Fibroblast of skin of right quadriceps (primary cell): ENCODE measurements at regions not wholly inside any gene's neighbourhood (a gene's known extent, or its start where the extent isn't known, plus 50 kb on each side); places are given as distances from the start of the nearest gene placed in this dataset.
A peak's percentile ranks its signal among the peaks of the same experiment; 100 is the strongest.
"Not testable (repeated sequence)": the region's sequence is repeated elsewhere in the genome, so short reads cannot be mapped to it uniquely, and the experiment has no call there.

Experiments used
- DNase-seq: peaks from one replicate; pipeline ENCODE4 v3.0.0-alpha.2; 2013

- DNase-seq = no peak
Observed at GRCh38 chr2:53188851-53189510, 578.6 kb upstream of the CHAC2 start.

- DNase-seq = no peak
Observed at GRCh38 chr2:53183581-53183980, 584.0 kb upstream of the CHAC2 start.

GRCh38 chr2:53182601-53183000 is 585.0 kb upstream of the CHAC2 start:
- no peak for DNase-seq

- DNase-seq = no peak
Observed at GRCh38 chr2:53181759-53182158, 585.8 kb upstream of the CHAC2 start.

GRCh38 chr2:53177327-53177726 is 590.3 kb upstream of the CHAC2 start:
- DNase-seq = no peak

GRCh38 chr2:53174539-53174938 is 593.1 kb upstream of the CHAC2 start:
- DNase-seq = no peak

- DNase-seq = no peak
Observed at GRCh38 chr2:53173698-53174455, 593.7 kb upstream of the CHAC2 start.

- no peak for DNase-seq
Observed at GRCh38 chr2:53173091-53173490, 594.5 kb upstream of the CHAC2 start.

- no peak for DNase-seq
Observed at GRCh38 chr2:53170466-53170865, 597.1 kb upstream of the CHAC2 start.

- no peak for DNase-seq
Observed at GRCh38 chr2:53167227-53167626, 600.4 kb upstream of the CHAC2 start.

GRCh38 chr2:53150146-53150545 is 617.5 kb upstream of the CHAC2 start:
- no peak for DNase-seq

- no peak for DNase-seq
Observed at GRCh38 chr2:53148221-53148620, 619.4 kb upstream of the CHAC2 start.

GRCh38 chr2:53131416-53131815 is 636.2 kb upstream of the CHAC2 start:
- DNase-seq = peak; percentile 60

- peak; percentile 72 for DNase-seq
Observed at GRCh38 chr2:53130441-53130943, 637.1 kb upstream of the CHAC2 start.

GRCh38 chr2:53129851-53130250 is 637.8 kb upstream of the CHAC2 start:
- DNase-seq = peak; percentile 81

- DNase-seq = no peak
Observed at GRCh38 chr2:53127061-53127650, 640.4 kb upstream of the CHAC2 start.

- DNase-seq = no peak
Observed at GRCh38 chr2:53114991-53115390, 652.6 kb upstream of the CHAC2 start.

- no peak for DNase-seq
Observed at GRCh38 chr2:53114582-53114981, 653.0 kb upstream of the CHAC2 start.

GRCh38 chr2:53112408-53112807 is 655.2 kb upstream of the CHAC2 start:
- not testable (repeated sequence) for DNase-seq

- DNase-seq = no peak
Observed at GRCh38 chr2:53111406-53111805, 656.2 kb upstream of the CHAC2 start.

- no peak for DNase-seq
Observed at GRCh38 chr2:53111004-53111403, 656.6 kb upstream of the CHAC2 start.

GRCh38 chr2:53108246-53108645 is 659.4 kb upstream of the CHAC2 start:
- DNase-seq = no peak

- peak; percentile 70 for DNase-seq
Observed at GRCh38 chr2:53104263-53104662, 663.3 kb upstream of the CHAC2 start.

GRCh38 chr2:53103679-53104078 is 663.9 kb upstream of the CHAC2 start:
- DNase-seq = no peak
